Activated T-helper 2 cell treated with anti-CD3 and anti-CD28 coated beads, Interferon-gamma antibody, Interleukin-2, Interleukin-4, amounts not matched to agents 10 μg/mL and 5 μg/mL and 100 μg/mL, durations not matched to agents 14 hours and 24 hours and 36 hours (primary cell): ENCODE measurements at regions not wholly inside any gene's neighbourhood (a gene's known extent, or its start where the extent isn't known, plus 50 kb on each side); places are given as distances from the start of the nearest gene placed in this dataset.
"Not testable (repeated sequence)": the region's sequence is repeated elsewhere in the genome, so short reads cannot be mapped to it uniquely, and the experiment has no call there.

Experiments
- DNase-seq: peaks from one replicate; pipeline ENCODE4 v3.0.0; 2021; ENCODE audit warnings: low spot score
- H3K27ac Mint-ChIP-seq: one replicate; pipeline ENCODE4 v1.8.0; 2021; ENCODE audit warnings: mixed read lengths
- H3K27me3 Mint-ChIP-seq: one replicate; pipeline ENCODE4 v1.8.0; 2021; ENCODE audit warnings: low read depth, mixed read lengths
- H3K36me3 Mint-ChIP-seq: one replicate; pipeline ENCODE4 v1.8.0; 2021; ENCODE audit warnings: low read depth, mixed read lengths
- H3K4me1 Mint-ChIP-seq: one replicate; pipeline ENCODE4 v1.8.0; 2021; ENCODE audit warnings: low read depth, mixed read lengths
- H3K4me3 Mint-ChIP-seq: one replicate; pipeline ENCODE4 v1.8.0; 2021; ENCODE audit warnings: low read depth, mild to moderate bottlenecking, moderate library complexity, mixed read lengths
- H3K9me3 Mint-ChIP-seq: one replicate; pipeline ENCODE4 v1.8.0; 2021; ENCODE audit warnings: mixed read lengths
- intact Hi-C: fragments of 100-400 bp; cut with micrococcal nuclease; formaldehyde crosslinking; loops from one replicate; pipeline ENCODE4 v1.15.1; 2023

DNA sequence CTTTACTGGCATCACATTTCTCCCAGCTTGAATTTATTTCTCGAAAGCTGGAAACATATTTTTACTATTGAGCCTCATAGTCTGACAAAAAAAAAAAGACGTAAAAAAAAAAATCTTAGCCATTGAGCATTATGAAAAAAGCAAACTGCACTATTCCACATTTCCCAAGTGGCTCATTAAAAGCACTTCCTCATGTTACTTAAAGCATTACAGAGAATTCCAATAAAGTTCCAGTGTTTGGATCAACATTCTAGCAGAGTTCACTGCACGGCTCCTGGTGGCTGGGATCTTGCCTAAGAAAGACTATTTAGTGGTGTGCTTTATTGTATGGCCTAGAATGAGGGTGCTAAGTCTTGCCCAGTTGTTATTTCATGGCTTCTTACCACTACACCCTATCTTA lies 476.2 kb downstream of the PPARGC1A start:
- H3K27me3 Mint-ChIP-seq, result no peaks in the 10 kb centered on the region
- no peaks in the 10 kb centered on the region for H3K9me3 Mint-ChIP-seq
- H3K27ac Mint-ChIP-seq, result no peak overlapping the region
- no peaks in the 10 kb centered on the region for H3K36me3 Mint-ChIP-seq
- no peak for DNase-seq
- intact Hi-C loops, result no loop called here
- no peak overlapping the region for H3K4me3 Mint-ChIP-seq
- peaks cover 2% of the 10 kb centered on the region for H3K4me1 Mint-ChIP-seq

DNA sequence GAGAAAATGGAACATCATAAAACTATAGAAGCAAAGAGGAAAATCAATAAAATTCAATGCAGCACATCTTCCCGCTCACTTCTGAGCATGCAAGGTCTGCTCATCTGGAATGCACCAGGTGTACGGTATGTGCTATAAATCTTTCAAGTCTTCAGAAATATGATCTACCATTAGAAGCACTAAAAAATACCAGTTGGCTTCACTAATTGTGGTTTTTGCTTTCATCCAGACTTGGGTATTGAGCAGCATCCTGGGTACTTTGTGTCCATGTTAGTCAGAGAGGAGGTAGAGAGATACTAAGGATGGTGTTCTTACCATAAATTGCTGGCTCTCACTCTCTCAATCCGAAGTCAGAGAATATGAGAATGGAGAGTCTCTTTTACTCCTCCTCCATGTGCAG lies 477.1 kb downstream of the PPARGC1A start:
- Mint-ChIP-seq H3K4me3 (no peak overlapping the region), H3K27me3 (no peaks in the 10 kb centered on the region), H3K4me1 (peaks cover 2% of the 10 kb centered on the region), H3K36me3 (no peaks in the 10 kb centered on the region), H3K27ac (no peak overlapping the region), H3K9me3 (no peaks in the 10 kb centered on the region)
- intact Hi-C loops, result no loop called here
- DNase-seq, result no peak

DNA sequence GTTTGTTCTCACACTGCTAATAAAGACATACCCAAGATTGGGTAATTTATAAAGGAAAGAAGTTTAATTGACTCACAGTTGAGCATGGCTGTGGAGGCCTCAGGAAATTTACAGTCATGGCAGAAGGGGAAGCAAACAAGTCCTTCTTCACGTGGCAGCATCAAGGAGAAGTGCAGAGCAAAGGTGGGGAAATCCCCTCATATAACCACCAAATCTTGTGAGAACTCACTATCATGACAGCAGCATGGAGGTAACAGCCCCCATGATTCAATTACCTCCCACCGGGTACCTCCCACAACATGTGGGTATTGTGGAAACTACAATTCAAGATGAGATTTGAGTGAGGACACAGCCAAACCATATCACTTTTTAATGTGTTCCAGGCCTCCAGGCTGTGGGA lies 480.9 kb downstream of the PPARGC1A start:
- H3K4me1 Mint-ChIP-seq, H3K27me3 Mint-ChIP-seq, H3K4me3 Mint-ChIP-seq, H3K27ac Mint-ChIP-seq, H3K36me3 Mint-ChIP-seq, DNase-seq, intact Hi-C loops, H3K9me3 Mint-ChIP-seq: not testable (repeated sequence)

DNA sequence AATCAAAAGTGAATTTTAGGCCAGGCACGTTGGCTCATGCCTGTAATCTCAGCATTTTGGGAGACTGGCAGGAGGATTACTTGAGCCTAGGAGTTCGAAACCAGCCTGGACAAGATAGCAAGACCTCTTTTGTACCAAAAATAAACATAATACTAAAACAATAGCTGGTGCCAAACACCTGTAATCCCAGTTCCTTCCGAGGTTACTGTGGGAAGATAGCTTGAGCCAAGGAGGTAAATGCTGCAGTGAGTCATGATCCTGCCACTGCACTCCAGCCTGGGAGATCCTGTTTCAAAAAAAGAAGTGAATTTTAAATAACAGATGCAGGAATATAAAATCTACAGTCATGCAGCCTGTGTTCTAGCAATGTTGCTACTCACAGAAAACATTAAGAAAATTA lies 488.3 kb downstream of the PPARGC1A start:
- Mint-ChIP-seq H3K27ac (no peak overlapping the region), H3K4me1 (no peaks in the 10 kb centered on the region), H3K9me3 (no peaks in the 10 kb centered on the region), H3K4me3 (no peak overlapping the region), H3K27me3 (no peaks in the 10 kb centered on the region), H3K36me3 (no peaks in the 10 kb centered on the region)
- intact Hi-C loops, result no loop called here
- DNase-seq, result no peak

DNA sequence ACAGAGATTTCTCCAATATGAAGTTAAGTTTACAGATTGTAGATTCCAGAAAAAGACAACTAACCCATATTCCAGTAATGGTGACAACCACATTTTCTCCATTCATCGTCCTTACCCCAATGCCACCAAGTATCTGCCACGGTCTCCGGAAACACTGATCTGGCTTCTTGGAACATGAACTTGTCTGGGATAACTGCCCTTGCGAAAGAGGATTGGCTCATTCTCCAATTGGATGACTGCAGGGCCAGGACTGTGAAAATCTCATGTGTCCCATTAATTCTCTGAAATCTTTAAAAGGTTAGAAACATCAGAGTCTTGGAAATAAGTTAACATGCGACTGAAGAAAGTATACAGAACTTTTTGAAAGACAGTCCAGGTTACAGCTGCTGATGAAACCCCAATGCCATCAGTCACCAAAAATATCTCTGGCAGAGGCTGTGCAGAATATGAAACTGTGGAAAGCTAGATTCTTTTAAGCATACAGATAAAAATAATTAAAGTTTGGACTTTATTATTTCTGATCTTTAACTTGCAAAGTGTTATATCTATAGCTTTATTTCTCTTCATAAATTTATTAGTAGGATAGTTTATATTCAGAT lies 496.9 kb downstream of the PPARGC1A start:
- intact Hi-C loops, result no loop called here
- H3K9me3 Mint-ChIP-seq, result no peaks in the 10 kb centered on the region
- H3K27ac Mint-ChIP-seq, result no peak overlapping the region
- H3K36me3 Mint-ChIP-seq, result no peaks in the 10 kb centered on the region
- H3K27me3 Mint-ChIP-seq, result no peaks in the 10 kb centered on the region
- no peaks in the 10 kb centered on the region for H3K4me1 Mint-ChIP-seq
- H3K4me3 Mint-ChIP-seq, result no peak overlapping the region
- no peak for DNase-seq

DNA sequence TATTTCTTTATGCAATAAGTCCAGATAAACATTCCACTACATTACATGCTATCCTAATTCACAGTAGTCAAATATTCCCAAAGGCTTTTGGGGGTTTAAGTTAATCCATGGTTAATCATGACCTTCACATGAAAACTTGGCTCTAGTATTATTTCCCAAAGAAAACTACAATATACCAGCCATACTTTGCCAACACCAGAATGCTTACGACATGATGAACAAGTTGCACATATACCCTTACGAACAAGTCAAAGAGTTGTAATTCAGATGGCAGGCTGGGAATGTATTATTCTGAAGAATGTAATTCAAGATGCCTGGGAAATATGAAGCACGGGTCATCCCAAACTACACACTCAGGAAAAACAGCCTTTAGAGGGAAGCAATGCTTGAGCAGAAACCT lies 499.6 kb downstream of the PPARGC1A start:
- Mint-ChIP-seq H3K4me3 (no peak overlapping the region), H3K36me3 (no peaks in the 10 kb centered on the region), H3K27ac (no peak overlapping the region), H3K27me3 (no peaks in the 10 kb centered on the region), H3K9me3 (no peaks in the 10 kb centered on the region), H3K4me1 (no peaks in the 10 kb centered on the region)
- DNase-seq, result no peak
- intact Hi-C loops, result no loop called here

DNA sequence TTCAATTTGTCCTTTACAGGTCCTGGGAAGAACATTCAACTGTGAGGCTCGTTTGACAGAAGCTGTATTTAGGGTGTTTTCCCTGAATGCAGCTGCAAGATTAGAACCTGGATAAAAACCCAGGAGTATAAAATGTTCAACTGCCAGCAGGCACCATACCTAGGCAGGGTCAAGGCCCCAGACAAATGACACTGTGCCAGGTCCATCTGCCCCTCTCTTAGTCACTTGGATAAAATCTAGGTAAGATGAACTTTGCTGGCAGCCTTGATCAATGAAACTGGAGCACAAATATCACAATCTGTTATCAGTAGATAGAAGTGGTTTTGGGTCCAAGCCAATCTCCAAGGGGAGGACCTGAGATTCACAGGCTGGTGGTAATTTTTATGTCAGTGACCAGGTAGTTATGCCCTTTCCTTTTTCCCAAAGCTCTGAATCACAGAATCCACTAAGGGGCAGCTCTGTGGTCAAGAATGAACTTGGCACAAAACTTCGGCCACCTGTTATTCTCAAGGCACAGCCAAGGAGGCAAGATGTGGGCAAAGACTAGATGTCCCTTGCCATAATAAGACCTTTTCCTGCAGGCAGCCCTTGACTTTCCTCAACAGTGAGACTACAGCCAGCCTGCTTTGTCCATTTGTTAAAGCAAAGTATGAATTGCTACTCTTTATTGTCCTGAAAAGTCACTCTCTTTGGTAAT lies 501.0 kb downstream of the PPARGC1A start:
- H3K27me3 Mint-ChIP-seq, result no peaks in the 10 kb centered on the region
- intact Hi-C loops, result no loop called here
- H3K27ac Mint-ChIP-seq, result no peak overlapping the region
- no peak overlapping the region for H3K4me3 Mint-ChIP-seq
- no peaks in the 10 kb centered on the region for H3K4me1 Mint-ChIP-seq
- DNase-seq, result no peak
- H3K36me3 Mint-ChIP-seq, result no peaks in the 10 kb centered on the region
- H3K9me3 Mint-ChIP-seq, result no peaks in the 10 kb centered on the region

DNA sequence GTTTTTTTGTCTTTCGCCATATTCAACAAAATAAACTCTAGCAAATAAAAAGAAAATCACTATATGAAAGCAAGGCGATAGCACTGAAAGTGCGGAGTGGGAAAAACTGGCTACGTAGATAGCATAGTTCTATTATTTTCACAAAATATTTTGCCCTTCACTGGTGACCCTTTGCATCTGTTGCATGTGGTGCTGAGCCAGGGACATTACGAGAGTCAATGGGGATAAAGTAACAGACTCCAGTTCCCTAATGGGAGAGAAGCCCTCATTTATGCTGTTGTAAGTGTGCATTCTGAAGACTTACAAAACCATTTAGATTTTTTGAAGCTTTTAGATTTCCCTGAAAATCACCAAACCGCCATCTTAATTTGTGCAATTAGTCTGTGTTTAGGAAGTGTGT lies 501.6 kb downstream of the PPARGC1A start:
- H3K27me3 Mint-ChIP-seq, result no peaks in the 10 kb centered on the region
- H3K4me3 Mint-ChIP-seq, result no peak overlapping the region
- no peak for DNase-seq
- intact Hi-C loops, result no loop called here
- no peaks in the 10 kb centered on the region for H3K4me1 Mint-ChIP-seq
- no peak overlapping the region for H3K27ac Mint-ChIP-seq
- H3K36me3 Mint-ChIP-seq, result no peaks in the 10 kb centered on the region
- H3K9me3 Mint-ChIP-seq, result no peaks in the 10 kb centered on the region

DNA sequence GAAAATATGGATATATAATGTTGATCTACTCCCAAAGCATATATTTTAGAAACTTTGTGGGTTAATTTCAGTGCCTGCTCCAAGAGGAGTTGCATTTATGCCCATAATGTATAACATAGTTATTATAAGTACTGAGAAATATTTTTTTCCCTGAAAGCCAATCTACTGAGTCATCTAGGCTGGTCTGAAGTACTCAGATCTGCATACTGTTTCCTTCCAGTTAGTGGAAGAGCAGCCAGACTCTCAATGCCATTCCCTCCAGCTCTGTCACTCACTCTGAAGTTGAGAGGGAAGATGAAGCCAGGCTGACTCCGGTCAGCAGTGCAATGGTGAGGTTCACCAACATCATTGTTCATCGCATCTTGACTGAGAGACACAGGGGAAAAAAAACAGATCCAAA lies 505.1 kb downstream of the PPARGC1A start:
- no peak for DNase-seq
- no peak overlapping the region for H3K4me3 Mint-ChIP-seq
- intact Hi-C loops, result no loop called here
- H3K27me3 Mint-ChIP-seq, result no peaks in the 10 kb centered on the region
- no peaks in the 10 kb centered on the region for H3K36me3 Mint-ChIP-seq
- no peak overlapping the region for H3K27ac Mint-ChIP-seq
- H3K4me1 Mint-ChIP-seq, result no peaks in the 10 kb centered on the region
- no peaks in the 10 kb centered on the region for H3K9me3 Mint-ChIP-seq

DNA sequence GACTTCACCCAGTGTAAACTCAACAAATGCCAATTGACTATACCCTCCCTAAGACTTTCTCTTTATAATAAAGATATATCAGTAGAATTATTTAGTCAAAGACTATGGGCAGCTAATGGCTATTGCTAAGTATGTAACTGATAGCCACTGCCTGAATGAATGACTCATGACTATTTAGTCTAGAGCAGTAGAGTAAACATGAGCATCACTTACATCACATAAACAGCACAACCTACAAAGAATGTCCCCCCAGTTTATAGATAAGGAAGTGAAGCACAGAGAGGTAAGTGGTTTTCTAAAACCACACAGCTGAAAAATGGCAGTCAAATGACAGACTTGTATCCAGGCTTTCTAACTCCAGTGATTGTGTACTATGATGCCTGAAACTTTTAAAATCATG lies 507.0 kb downstream of the PPARGC1A start:
- Mint-ChIP-seq H3K27me3 (no peaks in the 10 kb centered on the region), H3K27ac (no peak overlapping the region), H3K9me3 (no peaks in the 10 kb centered on the region), H3K36me3 (no peaks in the 10 kb centered on the region), H3K4me3 (no peak overlapping the region), H3K4me1 (no peaks in the 10 kb centered on the region)
- intact Hi-C loops, result no loop called here
- DNase-seq, result no peak

DNA sequence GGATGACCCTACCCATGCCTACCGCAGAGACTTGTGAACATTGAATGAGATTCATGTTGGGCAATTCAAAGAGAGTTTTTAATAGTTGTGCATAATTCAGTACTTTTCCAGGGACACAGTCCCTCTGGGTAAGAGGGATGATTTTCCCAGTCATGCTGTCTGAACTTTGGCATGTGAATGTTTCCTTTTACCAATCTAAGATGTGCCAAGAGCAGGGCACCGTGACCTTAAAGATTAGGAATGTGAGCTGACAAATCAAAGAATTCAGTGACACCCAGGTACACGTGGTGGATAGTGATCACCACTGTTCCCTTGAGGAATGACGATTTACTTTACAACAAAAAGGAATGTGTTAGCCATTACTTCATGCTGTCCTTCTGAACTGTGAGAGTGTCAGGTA lies 515.6 kb downstream of the PPARGC1A start:
- Mint-ChIP-seq H3K9me3 (no peaks in the 10 kb centered on the region), H3K36me3 (no peaks in the 10 kb centered on the region), H3K4me1 (no peaks in the 10 kb centered on the region), H3K4me3 (no peak overlapping the region), H3K27me3 (no peaks in the 10 kb centered on the region), H3K27ac (no peak overlapping the region)
- no peak for DNase-seq
- intact Hi-C loops, result no loop called here

DNA sequence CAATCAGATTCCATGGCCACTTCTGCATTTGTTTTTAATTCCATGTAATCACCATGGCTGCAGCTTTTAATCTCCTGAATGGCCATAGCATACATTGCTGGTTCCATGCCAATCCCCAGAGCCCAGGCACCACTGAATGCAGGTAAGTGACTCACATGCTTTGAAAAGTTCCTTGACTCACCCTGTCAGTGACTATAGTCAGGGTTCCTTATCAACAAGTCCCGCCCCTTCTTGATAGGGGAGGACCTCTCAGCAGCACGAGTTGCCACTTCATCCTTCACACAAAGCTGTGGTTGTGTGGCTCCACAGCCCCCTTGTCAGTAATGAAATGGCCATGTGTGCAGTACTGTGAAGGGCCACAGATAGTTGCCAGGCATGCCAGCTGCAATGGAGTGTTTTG lies 516.6 kb downstream of the PPARGC1A start:
- Mint-ChIP-seq H3K4me1 (no peaks in the 10 kb centered on the region), H3K27ac (no peak overlapping the region), H3K36me3 (no peaks in the 10 kb centered on the region), H3K27me3 (no peaks in the 10 kb centered on the region), H3K9me3 (no peaks in the 10 kb centered on the region), H3K4me3 (no peak overlapping the region)
- intact Hi-C loops, result no loop called here
- DNase-seq, result no peak

DNA sequence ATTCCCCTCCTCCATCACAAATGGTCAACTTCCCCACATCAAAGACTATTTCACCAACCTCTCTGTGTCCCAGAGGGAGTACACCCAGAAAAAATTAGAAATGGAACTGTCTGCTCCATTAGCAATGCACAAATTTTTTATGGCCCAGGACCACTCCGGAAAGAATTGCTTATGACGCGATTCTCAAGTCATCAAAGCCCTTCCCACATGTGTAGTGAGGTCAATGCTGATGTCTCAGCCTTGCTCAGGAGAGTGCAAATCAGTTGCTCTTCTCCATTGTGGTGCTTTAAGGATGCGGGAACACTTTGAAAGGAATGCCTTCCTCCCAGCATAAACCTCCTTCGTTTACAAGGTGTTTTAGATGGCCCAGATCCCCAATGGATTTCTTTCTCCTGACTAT lies 518.3 kb downstream of the PPARGC1A start:
- Mint-ChIP-seq H3K27ac (no peak overlapping the region), H3K9me3 (no peaks in the 10 kb centered on the region), H3K4me3 (no peak overlapping the region), H3K36me3 (no peaks in the 10 kb centered on the region), H3K27me3 (no peaks in the 10 kb centered on the region), H3K4me1 (no peaks in the 10 kb centered on the region)
- intact Hi-C loops, result no loop called here
- no peak for DNase-seq

DNA sequence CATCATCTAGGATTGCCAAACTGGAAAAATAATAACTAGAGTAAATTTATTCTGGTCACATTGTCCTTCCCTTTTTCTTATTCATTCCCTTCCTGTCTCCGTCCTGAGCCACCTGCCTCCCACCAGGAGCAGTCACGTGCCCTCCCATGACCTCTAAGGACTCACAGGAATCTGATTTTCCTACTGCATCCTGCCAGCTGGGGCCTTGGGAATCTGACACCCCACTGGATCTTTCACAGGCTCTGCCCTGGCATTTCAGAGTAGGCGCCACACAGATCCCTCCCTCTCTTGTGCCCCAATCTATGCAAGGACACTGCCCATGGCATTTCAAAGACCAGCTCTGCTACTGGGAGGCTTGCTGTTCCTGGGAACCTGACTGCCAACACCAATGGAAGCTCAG lies 520.5 kb downstream of the PPARGC1A start:
- DNase-seq, result no peak
- intact Hi-C loops, result no loop called here
- no peaks in the 10 kb centered on the region for H3K4me1 Mint-ChIP-seq
- H3K27ac Mint-ChIP-seq, result no peak overlapping the region
- H3K27me3 Mint-ChIP-seq, result no peaks in the 10 kb centered on the region
- no peaks in the 10 kb centered on the region for H3K36me3 Mint-ChIP-seq
- no peaks in the 10 kb centered on the region for H3K9me3 Mint-ChIP-seq
- no peak overlapping the region for H3K4me3 Mint-ChIP-seq
